ENCODE measurements at regions not wholly inside any gene's neighbourhood (a gene's known extent, or its start where the extent isn't known, plus 50 kb on each side); places are given as distances from the start of the nearest gene placed in this dataset.

GRCh38 chr17:17420561-17421269 is 56.1 kb upstream of the MED9 start:
- Histone ChIP-seq H3K36me3 (ENCODE audit: insufficient read depth, low read length) (no peaks in the 10 kb centered on the region), H2AFZ (ENCODE audit: low read length) (no peak overlapping the region), H3K4me2 (ENCODE audit: low read depth, low read length, poor library complexity, severe bottlenecking) (no peak overlapping the region), H3K9me2 (replicated peaks; ENCODE audit: low read depth, low read length) (no peaks in the 10 kb centered on the region), H3K4me3 (ENCODE audit: low read length, poor library complexity, severe bottlenecking) (no peak overlapping the region), H3K9ac (ENCODE audit: low read depth, low read length, poor library complexity, severe bottlenecking) (peak overlapping the region; percentile 15), H3K27me3 (ENCODE audit: insufficient read depth, low read length, poor library complexity, severe bottlenecking) (no peaks in the 10 kb centered on the region), H3K4me1 (ENCODE audit: insufficient read depth, low read length, poor library complexity, severe bottlenecking) (peaks cover 42% of the 10 kb centered on the region), H3K79me2 (ENCODE audit: insufficient read depth, low read length) (no peaks in the 10 kb centered on the region), H4K20me1 (ENCODE audit: insufficient read depth, low read length, poor library complexity, severe bottlenecking) (no peaks in the 10 kb centered on the region), H3F3A (ENCODE audit: low read depth) (no peaks in the 10 kb centered on the region), H3K9me3 (ENCODE audit: insufficient read depth, low read depth, low read length) (peaks cover 21% of the 10 kb centered on the region; the same call in 1 of the 2 replicates)
- TF ChIP-seq CTCF (conservative IDR thresholded peaks at IDR 0.05; ENCODE audit: low read length) (no peak), EZH2phosphoT487 (IDR thresholded peaks at IDR 0.05; ENCODE audit: borderline replicate concordance) (no peak)

- Histone ChIP-seq H3F3A (ENCODE audit: low read depth) (no peaks in the 10 kb centered on the region), H3K4me3 (ENCODE audit: low read length, poor library complexity, severe bottlenecking) (no peak overlapping the region), H4K20me1 (ENCODE audit: insufficient read depth, low read length, poor library complexity, severe bottlenecking) (no peaks in the 10 kb centered on the region), H3K4me2 (ENCODE audit: low read depth, low read length, poor library complexity, severe bottlenecking) (no peak overlapping the region), H3K36me3 (ENCODE audit: insufficient read depth, low read length) (no peaks in the 10 kb centered on the region), H3K79me2 (ENCODE audit: insufficient read depth, low read length) (no peaks in the 10 kb centered on the region), H3K9ac (ENCODE audit: low read depth, low read length, poor library complexity, severe bottlenecking) (peak overlapping the region; percentile 15), H3K9me3 (ENCODE audit: insufficient read depth, low read depth, low read length) (peaks cover 21% of the 10 kb centered on the region; the same call in 1 of the 2 replicates), H2AFZ (ENCODE audit: low read length) (no peak overlapping the region), H3K4me1 (ENCODE audit: insufficient read depth, low read length, poor library complexity, severe bottlenecking) (peaks cover 34% of the 10 kb centered on the region), H3K9me2 (replicated peaks; ENCODE audit: low read depth, low read length) (no peaks in the 10 kb centered on the region), H3K27me3 (ENCODE audit: insufficient read depth, low read length, poor library complexity, severe bottlenecking) (no peaks in the 10 kb centered on the region)
- TF ChIP-seq EZH2phosphoT487 (IDR thresholded peaks at IDR 0.05; ENCODE audit: borderline replicate concordance) (no peak), CTCF (conservative IDR thresholded peaks at IDR 0.05; ENCODE audit: low read length) (no peak)
These were observed 55.2 kb upstream of the MED9 start for GRCh38 chr17:17421346-17422216.

GRCh38 chr17:17422217-17422610 is 54.6 kb upstream of the MED9 start:
- H3K36me3 ChIP-seq (ENCODE audit: insufficient read depth, low read length), result no peaks in the 10 kb centered on the region
- H3K9me3 ChIP-seq (ENCODE audit: insufficient read depth, low read depth, low read length), result peaks cover 21% of the 10 kb centered on the region; the same call in 1 of the 2 replicates
- H3K4me3 ChIP-seq (ENCODE audit: low read length, poor library complexity, severe bottlenecking), result no peak overlapping the region
- no peak overlapping the region for H3K9ac ChIP-seq (ENCODE audit: low read depth, low read length, poor library complexity, severe bottlenecking)
- H3K9me2 ChIP-seq (replicated peaks; ENCODE audit: low read depth, low read length), result no peaks in the 10 kb centered on the region
- H2AFZ ChIP-seq (ENCODE audit: low read length), result no peak overlapping the region
- H3K4me2 ChIP-seq (ENCODE audit: low read depth, low read length, poor library complexity, severe bottlenecking), result no peak overlapping the region
- H3K27me3 ChIP-seq (ENCODE audit: insufficient read depth, low read length, poor library complexity, severe bottlenecking), result no peaks in the 10 kb centered on the region
- no peaks in the 10 kb centered on the region for H4K20me1 ChIP-seq (ENCODE audit: insufficient read depth, low read length, poor library complexity, severe bottlenecking)
- H3F3A ChIP-seq (ENCODE audit: low read depth), result no peaks in the 10 kb centered on the region
- no peaks in the 10 kb centered on the region for H3K79me2 ChIP-seq (ENCODE audit: insufficient read depth, low read length)
- H3K4me1 ChIP-seq (ENCODE audit: insufficient read depth, low read length, poor library complexity, severe bottlenecking), result peaks cover 27% of the 10 kb centered on the region
- TF ChIP-seq CTCF (conservative IDR thresholded peaks at IDR 0.05; ENCODE audit: low read length) (no peak), EZH2phosphoT487 (IDR thresholded peaks at IDR 0.05; ENCODE audit: borderline replicate concordance) (no peak)

Measured in Loucy (cell line).